ENCODE measurements at regions not wholly inside any gene's neighbourhood (a gene's known extent, or its start where the extent isn't known, plus 50 kb on each side); places are given as distances from the start of the nearest gene placed in this dataset.
"Not testable (repeated sequence)": the region's sequence is repeated elsewhere in the genome, so short reads cannot be mapped to it uniquely, and the experiment has no call there.

DNA sequence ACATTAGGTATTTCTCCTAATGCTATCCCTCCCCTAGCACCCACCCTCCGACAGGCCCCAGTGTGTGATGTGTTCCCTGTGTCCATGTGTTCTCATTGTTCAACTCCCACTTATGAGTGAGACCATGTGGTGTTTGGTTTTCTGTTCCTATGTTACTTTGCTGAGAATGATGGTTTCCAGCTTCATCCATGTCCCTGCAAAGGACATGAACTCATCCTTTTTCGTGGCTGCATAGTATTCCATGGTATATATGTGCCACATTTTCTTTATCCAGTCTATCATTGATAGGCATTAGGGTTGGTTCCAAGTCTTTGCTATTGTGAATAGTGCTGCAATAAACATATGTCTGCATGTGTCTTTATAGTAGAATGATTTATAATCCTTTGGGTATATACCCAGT lies 867.5 kb downstream of the TRHDE start:
- TF ChIP-seq YY1 (IDR thresholded peaks at IDR 0.05; ENCODE audit: insufficient read depth, insufficient read length); ZNF274 (IDR thresholded peaks at IDR 0.05; ENCODE audit: low read depth, low read length); SUZ12 (IDR thresholded peaks at IDR 0.05; ENCODE audit: extremely low read depth, insufficient read depth, insufficient read length): not testable (repeated sequence)
